Cardiac muscle cell (in vitro differentiated cells and primary cell): ENCODE measurements at regions not wholly inside any gene's neighbourhood (a gene's known extent, or its start where the extent isn't known, plus 50 kb on each side); places are given as distances from the start of the nearest gene placed in this dataset.

Experiments used
- DNase-seq, 2 donors: peaks; one replicate each; pipeline versions ENCODE4 v3.0.0 to v3.0.0-alpha.2; 2010 to 2017; ENCODE audit warnings: low read depth in 1 of 2, low spot score in 1 of 2
- H3K27ac ChIP-seq: fragments of 200-600 bp; sonication (generic); 2 replicates; pipeline ENCODE4 v1.5.1; 2016
- H3K27me3 ChIP-seq: fragments of 200-600 bp; sonication (generic); 2 replicates; pipeline ENCODE4 v1.6.0; 2016; ENCODE audit warnings: control low read depth
- H3K36me3 ChIP-seq: fragments of 200-600 bp; sonication (generic); 2 replicates; pipeline ENCODE4 v1.5.1; 2016; ENCODE audit warnings: control low read depth
- H3K4me1 ChIP-seq: fragments of 200-600 bp; sonication (generic); 2 replicates; pipeline ENCODE4 v1.8.1; 2017; ENCODE audit warnings: low read depth, mild to moderate bottlenecking, mixed run types
- H3K4me3 ChIP-seq: fragments of 200-600 bp; sonication (generic); 2 replicates; pipeline ENCODE4 v1.5.1; 2016; ENCODE audit warnings: mild to moderate bottlenecking
- H3K9me3 ChIP-seq: fragments of 200-600 bp; sonication (generic); 2 replicates; pipeline ENCODE4 v1.5.1; 2017; ENCODE audit warnings: low read depth, mild to moderate bottlenecking, control low read depth
- TF ChIP-seq, protein P1 (sequence below): IDR thresholded peaks from 2 replicates; pipeline ENCODE4 v1.5.1; 2012; ENCODE audit warnings: low read depth, mild to moderate bottlenecking, low read length

GRCh38 chr4:23959396-23960148 lies 69.7 kb upstream of the PPARGC1A start:
- no peaks in the 10 kb centered on the region for H3K9me3 ChIP-seq
- peaks cover 6% of the 10 kb centered on the region for H3K4me1 ChIP-seq
- no peaks in the 10 kb centered on the region for H3K27me3 ChIP-seq
- DNase-seq = no peak
- H3K36me3 ChIP-seq = no peaks in the 10 kb centered on the region
- TF ChIP-seq, protein P1, sequence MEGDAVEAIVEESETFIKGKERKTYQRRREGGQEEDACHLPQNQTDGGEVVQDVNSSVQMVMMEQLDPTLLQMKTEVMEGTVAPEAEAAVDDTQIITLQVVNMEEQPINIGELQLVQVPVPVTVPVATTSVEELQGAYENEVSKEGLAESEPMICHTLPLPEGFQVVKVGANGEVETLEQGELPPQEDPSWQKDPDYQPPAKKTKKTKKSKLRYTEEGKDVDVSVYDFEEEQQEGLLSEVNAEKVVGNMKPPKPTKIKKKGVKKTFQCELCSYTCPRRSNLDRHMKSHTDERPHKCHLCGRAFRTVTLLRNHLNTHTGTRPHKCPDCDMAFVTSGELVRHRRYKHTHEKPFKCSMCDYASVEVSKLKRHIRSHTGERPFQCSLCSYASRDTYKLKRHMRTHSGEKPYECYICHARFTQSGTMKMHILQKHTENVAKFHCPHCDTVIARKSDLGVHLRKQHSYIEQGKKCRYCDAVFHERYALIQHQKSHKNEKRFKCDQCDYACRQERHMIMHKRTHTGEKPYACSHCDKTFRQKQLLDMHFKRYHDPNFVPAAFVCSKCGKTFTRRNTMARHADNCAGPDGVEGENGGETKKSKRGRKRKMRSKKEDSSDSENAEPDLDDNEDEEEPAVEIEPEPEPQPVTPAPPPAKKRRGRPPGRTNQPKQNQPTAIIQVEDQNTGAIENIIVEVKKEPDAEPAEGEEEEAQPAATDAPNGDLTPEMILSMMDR = no peak
- H3K27ac ChIP-seq = no peak overlapping the region
- no peak overlapping the region for H3K4me3 ChIP-seq

DNA sequence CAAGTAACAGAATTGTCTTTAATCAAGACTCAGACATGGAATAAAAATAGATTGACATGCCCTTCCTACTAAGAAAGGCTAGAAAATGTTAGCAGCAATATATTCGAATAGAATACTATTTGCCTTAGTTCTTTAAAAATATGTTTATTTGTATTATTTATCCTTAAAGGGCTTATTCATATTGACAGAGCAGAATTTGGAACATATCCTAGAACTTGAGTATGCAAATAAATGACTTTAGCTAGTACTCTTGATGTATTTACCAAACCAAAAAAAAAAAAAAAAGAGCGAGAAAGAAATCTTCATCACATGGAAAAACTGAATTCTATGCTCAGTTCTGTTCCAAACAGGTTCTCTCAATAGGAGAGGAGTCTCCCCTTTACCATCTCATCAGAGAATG lies 68.9 kb upstream of the PPARGC1A start:
- no peaks in the 10 kb centered on the region for H3K27me3 ChIP-seq
- H3K27ac ChIP-seq = no peak overlapping the region
- no peak overlapping the region for H3K4me3 ChIP-seq
- DNase-seq = no peak
- TF ChIP-seq, protein P1 = no peak
- H3K36me3 ChIP-seq = no peaks in the 10 kb centered on the region
- H3K9me3 ChIP-seq = no peaks in the 10 kb centered on the region
- peaks cover 6% of the 10 kb centered on the region for H3K4me1 ChIP-seq

DNA sequence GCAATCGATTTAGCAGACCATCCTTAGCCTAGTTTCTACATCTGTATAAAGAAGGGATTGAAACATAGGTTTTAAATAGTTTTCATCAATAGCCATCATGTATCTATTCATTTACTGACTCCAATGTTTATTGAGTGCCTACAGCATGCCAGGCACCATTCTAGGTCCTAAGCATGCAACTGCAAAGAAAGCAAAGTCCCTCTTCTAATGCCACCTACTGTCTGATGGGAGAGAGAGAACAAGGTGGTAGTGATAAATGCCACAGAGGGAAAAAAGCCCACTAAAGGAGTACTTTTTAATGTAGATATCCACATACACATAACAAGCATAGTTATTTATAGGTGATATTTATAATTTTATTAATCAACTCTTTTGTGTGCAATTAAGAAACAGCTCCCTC lies 67.6 kb upstream of the PPARGC1A start:
- no peak overlapping the region for H3K27ac ChIP-seq
- H3K4me1 ChIP-seq = peaks cover 6% of the 10 kb centered on the region
- H3K9me3 ChIP-seq = no peaks in the 10 kb centered on the region
- TF ChIP-seq, protein P1 = no peak
- no peak overlapping the region for H3K4me3 ChIP-seq
- no peaks in the 10 kb centered on the region for H3K36me3 ChIP-seq
- no peaks in the 10 kb centered on the region for H3K27me3 ChIP-seq
- DNase-seq = no peak

DNA sequence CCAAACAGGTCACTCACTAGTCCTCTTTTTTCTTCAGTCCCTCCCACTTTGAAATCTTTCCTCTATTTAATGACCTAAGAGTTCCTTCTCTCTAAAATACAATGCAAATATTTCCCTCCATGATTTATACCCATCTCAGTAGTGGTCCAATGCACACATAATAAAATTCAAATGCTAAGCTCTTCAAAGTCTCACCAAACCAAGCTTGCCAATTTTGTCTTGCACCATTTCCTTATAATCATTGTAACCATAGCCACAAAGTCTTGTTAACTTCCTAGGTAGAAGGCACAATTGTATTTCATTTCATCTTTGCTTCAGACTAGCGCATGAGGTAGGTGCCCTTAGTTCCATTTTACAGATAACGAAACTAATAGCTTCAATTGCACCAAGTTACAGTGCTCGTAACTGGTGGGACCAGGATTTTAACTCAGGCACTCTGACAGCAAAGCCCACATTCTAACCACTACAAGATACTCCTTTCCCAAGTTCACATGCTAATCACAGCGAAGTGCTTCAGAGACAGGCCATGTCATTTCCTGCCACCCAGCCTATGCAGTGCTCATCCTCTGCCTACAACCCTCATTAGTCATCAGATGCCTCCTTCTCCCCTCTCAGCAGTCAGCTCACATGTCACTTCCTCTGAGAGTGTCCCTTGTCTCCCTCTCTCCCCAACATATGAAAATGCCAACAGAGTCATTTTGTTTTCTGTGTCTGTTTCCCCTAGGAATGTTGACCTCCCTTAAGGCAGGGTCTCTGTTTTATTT lies 66.9 kb upstream of the PPARGC1A start:
- Histone ChIP-seq H3K9me3 (no peaks in the 10 kb centered on the region), H3K4me3 (no peak overlapping the region), H3K27me3 (no peaks in the 10 kb centered on the region), H3K4me1 (peaks cover 6% of the 10 kb centered on the region), H3K27ac (no peak overlapping the region), H3K36me3 (no peaks in the 10 kb centered on the region)
- TF ChIP-seq, protein P1 = no peak
- no peak for DNase-seq

GRCh38 chr4:23952258-23952657 lies 62.4 kb upstream of the PPARGC1A start:
- no peak overlapping the region for H3K4me3 ChIP-seq
- no peaks in the 10 kb centered on the region for H3K27me3 ChIP-seq
- H3K9me3 ChIP-seq = no peaks in the 10 kb centered on the region
- peaks cover 10% of the 10 kb centered on the region for H3K4me1 ChIP-seq
- no peaks in the 10 kb centered on the region for H3K36me3 ChIP-seq
- H3K27ac ChIP-seq = no peak overlapping the region
- no peak for DNase-seq
- TF ChIP-seq, protein P1 = no peak
